IMR-90 (cell line): ENCODE measurements at regions not wholly inside any gene's neighbourhood (a gene's known extent, or its start where the extent isn't known, plus 50 kb on each side); places are given as distances from the start of the nearest gene placed in this dataset.

ENCODE experiments used
- ATAC-seq: fragments of 200-7000 bp; cut with Tn5 transposase; 2 replicates; pipeline ENCODE4 v1.9.1; 2020; ENCODE audit warnings: low read depth, mild to moderate bottlenecking, moderate library complexity
- BruUV-seq: library from RNA; stranded (reverse); fragments of 400-500 nt; replicated peaks from 2 replicates; lab custom pipeline; 2021; lab: Mats Ljungman, UMichigan
- CTCF ChIA-PET: fragments of 300-600 bp; formaldehyde crosslinking; extraction: SDS; loops from one replicate; lab custom pipeline; 2021; ENCODE audit warnings: antibody characterized with exemption; lab: Yijun Ruan, JAX
- POLR2A ChIA-PET: fragments of 300-600 bp; sonication (Branson Sonifier 250); formaldehyde crosslinking; loops from one replicate; lab custom pipeline; 2022; ENCODE audit warnings: antibody characterized with exemption; ENCODE audit not compliant: unreplicated experiment; lab: Charles Lee
- DNase-seq: peaks from one replicate; pipeline ENCODE4 v3.0.0; 2013
- H2AFZ ChIP-seq: replicated peaks from 2 replicates; pipeline ENCODE3; 2013; ENCODE audit warnings: low read length, mild to moderate bottlenecking; ENCODE audit not compliant: poor library complexity
- H2AK5ac ChIP-seq: 2 replicates; pipeline ENCODE4 v1.6.1; 2013; ENCODE audit warnings: low read depth, low read length, inconsistent platforms
- H2AK9ac ChIP-seq: replicated peaks from 2 replicates; pipeline ENCODE3; 2013; ENCODE audit warnings: mild to moderate bottlenecking, low read depth, low read length, moderate library complexity; ENCODE audit not compliant: poor library complexity
- H2BK120ac ChIP-seq: 2 replicates; pipeline ENCODE4 v1.6.1; 2013; ENCODE audit warnings: low read depth, low read length, inconsistent platforms
- H2BK15ac ChIP-seq: 3 replicates; pipeline ENCODE4 v1.6.1; 2013; ENCODE audit warnings: low read depth, low read length, inconsistent platforms
- H2BK20ac ChIP-seq: 2 replicates; pipeline ENCODE4 v1.6.1; 2013; ENCODE audit warnings: low read depth, mild to moderate bottlenecking, inconsistent platforms, low read length, moderate library complexity
- H2BK5ac ChIP-seq: 2 replicates; pipeline ENCODE4 v1.6.1; 2013; ENCODE audit warnings: mild to moderate bottlenecking, low read depth, low read length, inconsistent platforms; ENCODE audit not compliant: poor library complexity, severe bottlenecking
- H3K14ac ChIP-seq: replicated peaks from 2 replicates; pipeline ENCODE4 v1.6.1; 2013; ENCODE audit warnings: low read depth, low read length, inconsistent platforms
- H3K18ac ChIP-seq: 2 replicates; pipeline ENCODE4 v1.6.1; 2013; ENCODE audit warnings: low read depth, low read length, control low read depth
- H3K23ac ChIP-seq: 2 replicates; pipeline ENCODE4 v1.6.1; 2013; ENCODE audit warnings: low read depth, low read length, inconsistent platforms
- H3K27ac ChIP-seq: 2 replicates; pipeline ENCODE4 v1.5.1; 2013; ENCODE audit warnings: mild to moderate bottlenecking, control low read depth, low read length; ENCODE audit not compliant: insufficient read depth
- H3K27me3 ChIP-seq: 2 replicates; pipeline ENCODE4 v1.6.1; 2013; ENCODE audit warnings: low read length; ENCODE audit not compliant: control insufficient read depth, insufficient read depth
- H3K36me3 ChIP-seq: 2 replicates; pipeline ENCODE4 v1.6.1; 2013; ENCODE audit warnings: low read length, mixed read lengths; ENCODE audit not compliant: control insufficient read depth, insufficient read depth
- H3K4ac ChIP-seq: 2 replicates; pipeline ENCODE4 v1.6.1; 2013; ENCODE audit warnings: low read depth, low read length, inconsistent platforms
- H3K4me1 ChIP-seq: 2 replicates; pipeline ENCODE4 v1.6.1; 2013; ENCODE audit warnings: low read length, mixed read lengths; ENCODE audit not compliant: control insufficient read depth, insufficient read depth
- H3K4me2 ChIP-seq: 2 replicates; pipeline ENCODE4 v1.6.1; 2013; ENCODE audit warnings: low read depth, mild to moderate bottlenecking, control low read depth, low read length, moderate library complexity
- H3K4me3 ChIP-seq: 2 replicates; pipeline ENCODE4 v1.5.1; 2013; ENCODE audit warnings: low read depth, mild to moderate bottlenecking, control low read depth, low read length, moderate library complexity; ENCODE audit not compliant: insufficient read depth
- H3K56ac ChIP-seq: 2 replicates; pipeline ENCODE4 v1.6.1; 2013; ENCODE audit warnings: low read length, inconsistent platforms; ENCODE audit not compliant: insufficient read depth; ENCODE audit errors: extremely low read depth
- H3K79me1 ChIP-seq, 2 experiments: 2 replicates each; pipeline ENCODE4 v1.6.1; 2013; ENCODE audit warnings: low read length in 2 of 2, inconsistent platforms in 1 of 2, low read depth in 1 of 2
- H3K9ac ChIP-seq: 2 replicates; pipeline ENCODE4 v1.6.1; 2013; ENCODE audit warnings: low read depth, low read length, control low read depth
- H3K9me1 ChIP-seq: 2 replicates; pipeline ENCODE4 v1.6.1; 2013; ENCODE audit warnings: low read length, inconsistent platforms; ENCODE audit not compliant: insufficient read depth
- H3K9me3 ChIP-seq: 2 replicates; pipeline ENCODE4 v1.6.1; 2013; ENCODE audit warnings: low read length; ENCODE audit not compliant: control insufficient read depth, insufficient read depth
- H4K20me1 ChIP-seq: 2 replicates; pipeline ENCODE4 v1.6.1; 2013; ENCODE audit warnings: low read length, inconsistent platforms; ENCODE audit not compliant: insufficient read depth
- H4K5ac ChIP-seq: 2 replicates; pipeline ENCODE4 v1.6.1; 2013; ENCODE audit warnings: mild to moderate bottlenecking, low read depth, low read length, control low read depth
- H4K8ac ChIP-seq, 2 experiments: 2 replicates each; pipeline ENCODE4 v1.6.1; 2013; ENCODE audit warnings: low read depth in 2 of 2, low read length in 2 of 2, control low read depth in 1 of 2, inconsistent platforms in 1 of 2
- H4K91ac ChIP-seq: 2 replicates; pipeline ENCODE4 v1.6.1; 2013; ENCODE audit warnings: low read depth, low read length, inconsistent platforms; ENCODE audit not compliant: insufficient read depth
- BHLHE40 ChIP-seq: fragments of 150-350 bp; IDR thresholded peaks from 2 replicates; pipeline ENCODE4 v1.6.1; 2016; ENCODE audit warnings: mild to moderate bottlenecking, low read depth, low read length
- CEBPB ChIP-seq: IDR thresholded peaks from 2 replicates; pipeline ENCODE4 v1.6.1; 2012; ENCODE audit warnings: low read depth, low read length, improper control_type of control experiment
- CTCF ChIP-seq: conservative IDR thresholded peaks from 2 replicates; pipeline ENCODE4 v1.5.1; 2012; ENCODE audit warnings: mild to moderate bottlenecking, low read depth, low read length, improper control_type of control experiment
- ELK1 ChIP-seq: fragments of 150-350 bp; IDR thresholded peaks from 2 replicates; pipeline ENCODE4 v1.6.1; 2016; ENCODE audit warnings: low read depth, mild to moderate bottlenecking, low read length, moderate library complexity, borderline replicate concordance
- FOS ChIP-seq: fragments of 150-350 bp; IDR thresholded peaks from 2 replicates; pipeline ENCODE4 v1.6.1; 2016; ENCODE audit warnings: low read depth, low read length
- MAFK ChIP-seq: IDR thresholded peaks from 2 replicates; pipeline ENCODE4 v1.6.1; 2012; ENCODE audit warnings: low read depth, low read length, improper control_type of control experiment
- MAZ ChIP-seq: IDR thresholded peaks from 2 replicates; pipeline ENCODE4 v1.6.1; 2012; ENCODE audit warnings: low read depth, mild to moderate bottlenecking, low read length, improper control_type of control experiment, moderate library complexity, borderline replicate concordance
- MXI1 ChIP-seq: IDR thresholded peaks from 2 replicates; pipeline ENCODE4 v1.6.1; 2012; ENCODE audit warnings: low read depth, mild to moderate bottlenecking, low read length, moderate library complexity, borderline replicate concordance
- RCOR1 ChIP-seq: IDR thresholded peaks from 2 replicates; pipeline ENCODE4 v1.6.1; 2012; ENCODE audit warnings: mild to moderate bottlenecking, low read length, improper control_type of control experiment; ENCODE audit not compliant: insufficient replicate concordance
- SMC3 ChIP-seq: fragments of 150-350 bp; IDR thresholded peaks from 2 replicates; pipeline ENCODE4 v1.6.1; 2016; ENCODE audit warnings: low read depth, mild to moderate bottlenecking, antibody characterized with exemption, low read length, moderate library complexity
- USF2 ChIP-seq: fragments of 150-350 bp; IDR thresholded peaks from 2 replicates; pipeline ENCODE4 v1.6.1; 2017; ENCODE audit warnings: mild to moderate bottlenecking, antibody characterized with exemption, low read length, low read depth
- dilution Hi-C: fragments of 300-500 bp; cut with HindIII; formaldehyde crosslinking; loops from one replicate; pipeline ENCODE4 v1.14.3; 2018; ENCODE audit warnings: low sequenced_read_pairs; ENCODE audit not compliant: unreplicated experiment
- in situ Hi-C: fragments of 300-500 bp; cut with MboI; formaldehyde crosslinking; loops from 3 replicates; pipeline ENCODE4 v1.14.3; 2019; ENCODE audit warnings: low sequenced_read_pairs, inconsistent platforms, mixed read lengths
- intact Hi-C: fragments of 100-400 bp; cut with micrococcal nuclease; formaldehyde crosslinking; loops from 2 replicates; pipeline ENCODE4 v1.10.0; 2022

- no peak overlapping the region for H2AK5ac ChIP-seq
- H3K56ac ChIP-seq = no peak overlapping the region
- no peaks in the 10 kb centered on the region for H3K36me3 ChIP-seq
- H3K23ac ChIP-seq = no peak overlapping the region
- H3K4me1 ChIP-seq = peaks cover 7% of the 10 kb centered on the region; the same call in 1 of the 2 replicates
- no peak overlapping the region for H3K27ac ChIP-seq
- no peak overlapping the region for H2AK9ac ChIP-seq
- intact Hi-C loops (no loop called here), in situ Hi-C loops (no loop called here), dilution Hi-C loops (no loop called here)
- no peak overlapping the region for H2BK5ac ChIP-seq
- no peaks in the 10 kb centered on the region for H3K9me1 ChIP-seq
- POLR2A ChIA-PET = no interaction called here
- no peak overlapping the region for H2AFZ ChIP-seq
- H3K18ac ChIP-seq = no peak overlapping the region
- H4K20me1 ChIP-seq = no peaks in the 10 kb centered on the region
- no peak overlapping the region for H4K91ac ChIP-seq
- no peak overlapping the region for H3K4me3 ChIP-seq
- H2BK120ac ChIP-seq = no peak overlapping the region
- no peak overlapping the region for H3K14ac ChIP-seq
- CTCF ChIA-PET = interaction anchor here (0.6 kb wide), 1 partner anchor 1649 kb away, joined by 3 read pairs; no protein-coding TSS in a partner anchor
- H3K4ac ChIP-seq = no peak overlapping the region
- no peak overlapping the region for H4K5ac ChIP-seq
- H2BK20ac ChIP-seq = no peak overlapping the region
- DNase-seq (peak; percentile 80), ATAC-seq (peak; percentile 65)
- H2BK15ac ChIP-seq = no peak overlapping the region
- H3K4me2 ChIP-seq = no peak overlapping the region
- BruUV-seq = no TSS peak
- no peaks in the 10 kb centered on the region for H3K9me3 ChIP-seq
- no peaks in the 10 kb centered on the region for H3K79me1 ChIP-seq
- no peak overlapping the region for H4K8ac ChIP-seq
- no peak overlapping the region for H3K9ac ChIP-seq
- H3K27me3 ChIP-seq = no peaks in the 10 kb centered on the region
- TF ChIP-seq SMC3 (no peak), MAZ (no peak), USF2 (no peak), ELK1 (no peak), CTCF (no peak), MXI1 (no peak), RCOR1 (no peak), CEBPB (peak; percentile 78), BHLHE40 (no peak), MAFK (no peak), FOS (peak; percentile 55; the same call in 1 of the 2 replicates)
Observed at GRCh38 chr9:80811003-80811402, 878.3 kb downstream of the TLE1 start.
